Esophagus (tissue), 2 donors: ENCODE measurements at regions not wholly inside any gene's neighbourhood (a gene's known extent, or its start where the extent isn't known, plus 50 kb on each side); places are given as distances from the start of the nearest gene placed in this dataset.

Source experiments
- H3K27ac ChIP-seq, 2 donors: one replicate each; pipeline ENCODE4 v1.5.1; 2013; ENCODE audit warnings: low read depth in 2 of 2, mild to moderate bottlenecking in 2 of 2, inconsistent platforms in 1 of 2, low read length in 1 of 2, moderate library complexity in 1 of 2
- H3K27me3 ChIP-seq, 2 donors: one replicate each; pipeline ENCODE4 v1.6.1; 2013; ENCODE audit warnings: low read length in 2 of 2, control low read depth in 1 of 2, mild to moderate bottlenecking in 1 of 2; ENCODE audit not compliant: insufficient read depth in 2 of 2, control insufficient read depth in 1 of 2
- H3K36me3 ChIP-seq, 2 donors: one replicate each; pipeline ENCODE4 v1.6.1; 2013; ENCODE audit warnings: low read length in 1 of 2; ENCODE audit not compliant: control insufficient read depth in 2 of 2, insufficient read depth in 2 of 2
- H3K4me1 ChIP-seq, 2 donors: one replicate each; pipeline ENCODE4 v1.6.1; 2013; ENCODE audit warnings: low read length in 1 of 2; ENCODE audit not compliant: control insufficient read depth in 2 of 2, insufficient read depth in 2 of 2
- H3K4me3 ChIP-seq, 2 donors: one replicate each; pipeline ENCODE4 v1.5.1; 2013; ENCODE audit warnings: low read length in 2 of 2, mild to moderate bottlenecking in 2 of 2, low read depth in 1 of 2, moderate library complexity in 1 of 2
- H3K9me3 ChIP-seq, 2 donors: one replicate each; pipeline ENCODE4 v1.6.1; 2013; ENCODE audit warnings: mild to moderate bottlenecking in 2 of 2, low read depth in 1 of 2, low read length in 1 of 2, moderate library complexity in 1 of 2; ENCODE audit not compliant: control insufficient read depth in 2 of 2, insufficient read depth in 1 of 2
- WGBS, 2 donors: extraction: QIAGEN DNeasy Blood & Tissue Kit; methylation state at CpG; one replicate each; pipeline ENCODE4 v1.1.7; 2013; 5-methylcytosine and 5-hydroxymethylcytosine counted together
- donor health status: healthy with polysubstance abuse.
- donor health status: Bipolar disorder and iron deficiency.

DNA sequence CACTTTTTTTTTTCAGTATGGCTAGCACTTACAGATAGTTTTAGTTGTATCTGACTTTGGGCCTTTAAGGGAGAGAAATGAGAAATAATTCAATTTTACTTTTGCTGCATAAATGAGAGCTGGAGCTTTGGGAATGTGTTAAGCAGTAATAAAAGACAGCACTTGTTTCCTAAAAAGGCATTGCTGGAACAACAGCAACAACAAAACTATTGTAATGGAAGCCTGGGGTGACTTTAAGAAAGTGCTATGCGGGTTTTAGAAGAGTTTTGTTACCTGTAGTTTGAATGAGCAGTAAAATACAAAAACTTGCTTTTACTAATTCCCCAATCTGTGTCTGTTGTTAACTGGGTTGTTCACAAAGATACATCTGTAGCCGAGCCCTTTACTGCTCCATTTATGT is 774.0 kb upstream of the ARPP21 start:
- no peaks in the 10 kb centered on the region for H3K36me3 ChIP-seq
- no peaks in the 10 kb centered on the region for H3K9me3 ChIP-seq
- H3K27me3 ChIP-seq, result no peaks in the 10 kb centered on the region
- no peak overlapping the region for H3K4me3 ChIP-seq
- no peaks in the 10 kb centered on the region for H3K4me1 ChIP-seq
- WGBS, 2 donors, result 84 to 86% methylated on average over 2 of the region's 2 CpGs
- H3K27ac ChIP-seq, result no peak overlapping the region

- Histone ChIP-seq H3K9me3 (no peaks in the 10 kb centered on the region), H3K4me1 (no peaks in the 10 kb centered on the region), H3K36me3 (no peaks in the 10 kb centered on the region), H3K27ac (no peak overlapping the region), H3K27me3 (no peaks in the 10 kb centered on the region), H3K4me3 (no peak overlapping the region)
- 85 to 91% methylated on average over 1 of the region's 1 CpG for WGBS, 2 donors
Measured at GRCh38 chr3:34868935-34869334, 770.4 kb upstream of the ARPP21 start.

DNA sequence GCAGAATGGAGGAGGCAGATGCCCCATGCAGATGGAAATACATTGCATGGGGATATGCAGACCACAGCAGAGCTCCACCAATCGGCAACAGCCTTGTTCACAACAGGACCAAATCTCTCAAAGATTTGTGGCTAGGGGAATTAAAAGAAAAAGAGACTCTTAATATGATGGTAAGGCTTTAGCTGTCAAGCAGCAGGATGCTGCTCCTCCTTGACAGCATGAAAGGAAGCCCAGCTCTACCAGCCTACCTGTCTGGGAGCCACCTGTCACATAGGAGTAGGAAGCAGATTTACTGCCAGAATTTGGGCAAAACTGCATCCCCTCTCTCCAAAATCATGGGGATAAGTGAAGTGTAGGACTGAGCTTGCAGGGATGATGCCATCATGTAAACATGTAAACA is 769.6 kb upstream of the ARPP21 start:
- H3K27me3 ChIP-seq, result no peaks in the 10 kb centered on the region
- 87 to 92% methylated on average over 1 of the region's 1 CpG for WGBS, 2 donors

DNA sequence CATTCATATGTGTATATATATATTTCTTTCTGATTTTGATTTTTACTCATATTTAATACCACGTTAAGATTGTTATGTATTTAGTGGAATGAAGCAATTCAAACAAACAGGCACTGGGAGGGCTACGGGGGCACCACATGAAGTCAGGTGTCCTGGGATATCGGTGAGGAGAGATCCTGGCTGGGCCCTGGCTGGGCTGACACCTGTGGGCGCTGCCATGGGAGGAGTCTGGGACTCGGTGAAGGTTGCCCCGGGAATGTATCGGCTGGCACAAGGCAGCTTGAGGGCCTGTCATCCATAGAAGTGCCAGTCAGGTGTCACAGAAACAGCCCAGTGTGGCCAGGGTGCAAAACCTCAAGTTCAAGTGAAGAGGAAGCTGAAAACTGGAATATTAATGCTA is 766.9 kb upstream of the ARPP21 start:
- H3K9me3 ChIP-seq, result no peaks in the 10 kb centered on the region

More for the DNA sequence above, 769.6 kb upstream of the ARPP21 start:
- no peaks in the 10 kb centered on the region for H3K9me3 ChIP-seq
- no peaks in the 10 kb centered on the region for H3K36me3 ChIP-seq
- no peak overlapping the region for H3K27ac ChIP-seq
- H3K4me3 ChIP-seq, result no peak overlapping the region
- H3K4me1 ChIP-seq, result no peaks in the 10 kb centered on the region

GRCh38 chr3:34876997-34877396 is 762.3 kb upstream of the ARPP21 start:
- Histone ChIP-seq H3K27me3 (no peaks in the 10 kb centered on the region), H3K27ac (no peak overlapping the region), H3K4me1 (no peaks in the 10 kb centered on the region), H3K9me3 (no peaks in the 10 kb centered on the region), H3K36me3 (no peaks in the 10 kb centered on the region), H3K4me3 (no peak overlapping the region)

More for the DNA sequence above, 766.9 kb upstream of the ARPP21 start:
- H3K4me1 ChIP-seq, result no peaks in the 10 kb centered on the region
- 90 to 91% methylated on average over 7 of the region's 7 CpGs for WGBS, 2 donors
- H3K27me3 ChIP-seq, result no peaks in the 10 kb centered on the region
- H3K27ac ChIP-seq, result no peak overlapping the region
- no peaks in the 10 kb centered on the region for H3K36me3 ChIP-seq
- no peak overlapping the region for H3K4me3 ChIP-seq

DNA sequence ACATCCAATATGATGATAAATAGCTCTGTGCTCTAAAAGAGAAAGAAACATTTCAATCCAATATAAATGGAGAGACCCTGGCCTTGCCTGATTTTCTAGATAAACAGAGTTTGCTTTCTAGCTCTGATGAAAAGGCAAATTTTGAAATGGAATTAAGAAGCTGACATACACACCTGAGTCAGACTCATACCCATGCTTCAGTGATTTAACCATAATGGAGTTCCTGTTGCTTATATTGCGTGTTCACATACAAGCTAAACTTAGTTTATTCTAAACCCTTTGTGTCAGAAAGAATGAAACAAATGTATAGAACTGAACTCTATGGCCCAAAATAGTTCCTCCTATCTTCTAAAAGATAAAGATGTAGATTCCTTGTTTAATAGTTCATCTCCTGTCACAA is 760.8 kb upstream of the ARPP21 start:
- no peaks in the 10 kb centered on the region for H3K9me3 ChIP-seq
- H3K27me3 ChIP-seq, result no peaks in the 10 kb centered on the region
- no peaks in the 10 kb centered on the region for H3K4me1 ChIP-seq
- H3K27ac ChIP-seq, result no peak overlapping the region
- no peak overlapping the region for H3K4me3 ChIP-seq
- 83 to 93% methylated on average over 1 of the region's 1 CpG for WGBS, 2 donors
- no peaks in the 10 kb centered on the region for H3K36me3 ChIP-seq

DNA sequence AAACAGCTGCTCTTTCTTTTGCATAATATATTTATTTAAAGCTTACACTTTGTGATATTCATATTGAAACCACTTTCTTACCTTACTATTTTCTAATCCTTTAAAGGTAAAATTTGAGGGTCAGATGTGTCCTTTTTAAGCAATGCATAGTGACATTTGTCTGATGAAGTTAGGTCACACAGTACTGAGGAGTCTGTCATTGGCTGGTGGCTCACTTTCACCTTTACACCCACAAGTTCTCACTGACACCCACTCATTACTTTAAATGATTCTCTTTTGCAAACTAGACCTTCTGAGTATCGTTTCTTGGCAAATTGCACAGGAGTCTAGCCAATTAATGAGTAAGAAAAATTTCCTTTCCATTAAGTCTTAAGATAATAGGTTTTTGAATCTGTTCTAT is 758.3 kb upstream of the ARPP21 start:
- WGBS, 2 donors, result 11 to 18% methylated on average over 1 of the region's 1 CpG
- no peaks in the 10 kb centered on the region for H3K36me3 ChIP-seq

DNA sequence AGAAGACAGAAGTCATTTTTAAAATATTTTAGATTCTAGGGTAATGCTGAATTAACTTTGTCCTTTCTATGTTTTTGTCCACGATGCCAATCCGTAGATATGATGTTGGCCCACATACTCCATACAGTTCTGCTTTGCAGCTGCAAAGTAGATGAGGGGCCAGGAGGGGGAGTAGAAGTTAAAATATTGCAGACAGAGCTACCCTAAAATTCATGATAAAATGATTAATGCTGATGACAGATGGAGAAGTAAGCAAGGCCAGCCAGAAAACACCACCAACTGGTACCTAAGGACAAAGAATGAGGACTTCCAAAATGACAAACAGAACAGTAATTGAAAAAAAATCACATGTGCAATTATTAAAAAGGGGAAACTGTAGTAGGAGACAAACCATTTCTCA is 756.6 kb upstream of the ARPP21 start:
- H3K4me3 ChIP-seq, result no peak overlapping the region
- no peaks in the 10 kb centered on the region for H3K27me3 ChIP-seq
- no peaks in the 10 kb centered on the region for H3K4me1 ChIP-seq
- no peak overlapping the region for H3K27ac ChIP-seq
- no peaks in the 10 kb centered on the region for H3K36me3 ChIP-seq
- 74 to 88% methylated on average over 2 of the region's 2 CpGs for WGBS, 2 donors
- no peaks in the 10 kb centered on the region for H3K9me3 ChIP-seq

More for the DNA sequence above, 758.3 kb upstream of the ARPP21 start:
- Histone ChIP-seq H3K4me1 (no peaks in the 10 kb centered on the region), H3K27me3 (no peaks in the 10 kb centered on the region), H3K9me3 (no peaks in the 10 kb centered on the region), H3K4me3 (no peak overlapping the region), H3K27ac (no peak overlapping the region)

DNA sequence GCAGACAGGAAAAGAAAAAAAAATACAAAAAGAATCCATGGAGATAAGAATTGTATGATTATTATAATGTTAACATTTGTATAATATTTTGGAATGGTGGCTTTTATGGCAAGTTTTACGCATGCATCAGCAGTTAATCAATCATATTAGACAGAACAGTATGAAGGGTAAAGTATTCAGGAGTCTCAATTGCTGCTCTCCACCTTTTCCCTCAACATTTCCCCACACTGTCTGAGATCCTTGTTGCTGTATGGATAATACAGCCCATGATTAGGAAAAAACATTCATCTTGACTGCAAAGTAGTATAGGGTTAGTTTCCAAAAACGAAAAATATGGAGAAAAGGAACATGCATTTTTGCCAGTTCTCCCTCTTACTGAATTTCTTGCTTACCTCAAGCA is 755.3 kb upstream of the ARPP21 start:
- Histone ChIP-seq H3K4me1 (no peaks in the 10 kb centered on the region), H3K27ac (no peak overlapping the region), H3K36me3 (no peaks in the 10 kb centered on the region), H3K27me3 (no peaks in the 10 kb centered on the region), H3K4me3 (no peak overlapping the region), H3K9me3 (no peaks in the 10 kb centered on the region)
- WGBS, 2 donors, result 66 to 71% methylated on average over 2 of the region's 2 CpGs

DNA sequence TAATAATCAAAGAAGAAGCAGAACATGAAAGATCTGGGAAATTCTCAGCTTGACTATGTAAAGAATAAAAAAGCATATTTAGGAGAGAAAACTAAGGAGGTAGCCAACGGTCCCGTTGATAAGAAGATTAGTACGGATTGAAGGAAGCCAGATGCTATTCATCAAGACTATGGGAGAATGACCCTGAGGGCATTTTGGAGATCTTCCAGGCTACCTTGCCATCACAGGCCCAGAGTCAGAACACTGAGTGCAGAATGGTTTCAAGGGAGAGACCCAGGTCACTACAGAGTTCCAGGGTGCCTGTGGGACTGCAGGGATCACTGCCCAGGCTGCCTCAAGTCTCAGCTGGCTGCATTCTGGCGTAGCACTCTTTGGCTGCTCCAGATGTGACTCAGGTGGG is 752.9 kb upstream of the ARPP21 start:
- Histone ChIP-seq H3K4me1 (no peaks in the 10 kb centered on the region), H3K27me3 (no peaks in the 10 kb centered on the region), H3K27ac (no peak overlapping the region), H3K4me3 (no peak overlapping the region), H3K36me3 (no peaks in the 10 kb centered on the region), H3K9me3 (no peaks in the 10 kb centered on the region)
- WGBS, 2 donors, result 30 to 42% methylated on average over 4 of the region's 4 CpGs
